AG10803 (cell line): ENCODE measurements at regions not wholly inside any gene's neighbourhood (a gene's known extent, or its start where the extent isn't known, plus 50 kb on each side); places are given as distances from the start of the nearest gene placed in this dataset.

Experiments used
- DNase-seq: peaks from one replicate; pipeline ENCODE4 v3.0.0; 2010; ENCODE audit warnings: low read depth
- H3K4me3 ChIP-seq: 2 replicates; pipeline ENCODE4 v1.5.1; 2011; ENCODE audit warnings: mild to moderate bottlenecking, low read length, control low read depth
- TF ChIP-seq, protein P1 (sequence below): conservative IDR thresholded peaks from 2 replicates; pipeline ENCODE4 v1.5.1; 2011; ENCODE audit warnings: mild to moderate bottlenecking, low read length, control low read depth, inconsistent platforms

GRCh38 chr2:177076636-177077179 lies 135.9 kb upstream of the HNRNPA3 start:
- DNase-seq, result no peak
- H3K4me3 ChIP-seq, result no peak overlapping the region
- TF ChIP-seq, protein P1, sequence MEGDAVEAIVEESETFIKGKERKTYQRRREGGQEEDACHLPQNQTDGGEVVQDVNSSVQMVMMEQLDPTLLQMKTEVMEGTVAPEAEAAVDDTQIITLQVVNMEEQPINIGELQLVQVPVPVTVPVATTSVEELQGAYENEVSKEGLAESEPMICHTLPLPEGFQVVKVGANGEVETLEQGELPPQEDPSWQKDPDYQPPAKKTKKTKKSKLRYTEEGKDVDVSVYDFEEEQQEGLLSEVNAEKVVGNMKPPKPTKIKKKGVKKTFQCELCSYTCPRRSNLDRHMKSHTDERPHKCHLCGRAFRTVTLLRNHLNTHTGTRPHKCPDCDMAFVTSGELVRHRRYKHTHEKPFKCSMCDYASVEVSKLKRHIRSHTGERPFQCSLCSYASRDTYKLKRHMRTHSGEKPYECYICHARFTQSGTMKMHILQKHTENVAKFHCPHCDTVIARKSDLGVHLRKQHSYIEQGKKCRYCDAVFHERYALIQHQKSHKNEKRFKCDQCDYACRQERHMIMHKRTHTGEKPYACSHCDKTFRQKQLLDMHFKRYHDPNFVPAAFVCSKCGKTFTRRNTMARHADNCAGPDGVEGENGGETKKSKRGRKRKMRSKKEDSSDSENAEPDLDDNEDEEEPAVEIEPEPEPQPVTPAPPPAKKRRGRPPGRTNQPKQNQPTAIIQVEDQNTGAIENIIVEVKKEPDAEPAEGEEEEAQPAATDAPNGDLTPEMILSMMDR, result no peak

GRCh38 chr2:177077778-177078177 lies 134.8 kb upstream of the HNRNPA3 start:
- DNase-seq, result no peak
- no peak overlapping the region for H3K4me3 ChIP-seq
- TF ChIP-seq, protein P1, result no peak

- H3K4me3 ChIP-seq, result no peak overlapping the region
- TF ChIP-seq, protein P1, result no peak
- DNase-seq, result peak; percentile 30
Observed at GRCh38 chr2:177078416-177078815, 134.2 kb upstream of the HNRNPA3 start.

GRCh38 chr2:177078855-177079254 lies 133.7 kb upstream of the HNRNPA3 start:
- H3K4me3 ChIP-seq, result no peak overlapping the region
- DNase-seq, result no peak
- TF ChIP-seq, protein P1, result no peak

- no peak overlapping the region for H3K4me3 ChIP-seq
- TF ChIP-seq, protein P1, result no peak
- DNase-seq, result no peak
Observed at GRCh38 chr2:177080746-177081284, 131.8 kb upstream of the HNRNPA3 start.

DNA sequence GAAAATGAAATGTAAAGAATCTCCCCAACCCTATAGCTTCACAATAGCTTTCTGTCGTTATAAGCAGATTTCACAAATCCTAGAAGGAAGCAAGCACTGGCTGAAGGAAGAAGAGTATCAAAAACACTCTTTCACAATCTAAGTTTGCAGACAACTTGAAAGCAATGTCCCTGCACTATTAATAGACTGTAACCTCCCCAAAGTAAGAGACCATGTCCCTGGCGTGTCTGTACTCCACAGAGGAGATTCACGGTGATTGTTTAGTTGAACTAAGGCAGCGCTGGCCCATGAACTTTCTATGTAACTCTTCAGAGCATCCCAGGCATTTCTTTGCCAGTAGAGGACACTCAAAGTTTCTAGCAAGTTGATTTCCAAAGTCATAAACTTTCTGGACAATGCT lies 128.0 kb upstream of the HNRNPA3 start:
- TF ChIP-seq, protein P1, result no peak
- no peak overlapping the region for H3K4me3 ChIP-seq
- DNase-seq, result no peak

DNA sequence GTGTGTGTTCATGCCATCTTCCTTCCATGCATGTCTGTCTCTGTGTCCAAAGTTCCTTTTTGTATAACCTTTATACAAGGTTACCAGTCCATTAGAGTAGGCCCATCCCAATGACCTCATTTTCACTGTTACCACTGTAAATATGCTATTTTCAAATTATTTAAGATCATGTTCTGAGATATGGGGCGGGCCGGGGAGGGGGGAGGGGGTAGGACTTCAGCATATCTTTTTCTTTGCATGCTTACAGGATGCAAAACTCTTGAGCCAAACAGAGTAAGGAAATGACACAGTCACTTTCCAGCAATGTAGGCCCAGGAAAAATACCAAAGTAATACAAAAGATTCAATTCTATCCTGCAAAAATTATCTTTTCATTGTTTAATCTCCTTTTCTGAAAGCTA lies 124.1 kb upstream of the HNRNPA3 start:
- DNase-seq, result no peak
- TF ChIP-seq, protein P1, result no peak
- no peak overlapping the region for H3K4me3 ChIP-seq
